ENCODE measurements at regions not wholly inside any gene's neighbourhood (a gene's known extent, or its start where the extent isn't known, plus 50 kb on each side); places are given as distances from the start of the nearest gene placed in this dataset.

DNA sequence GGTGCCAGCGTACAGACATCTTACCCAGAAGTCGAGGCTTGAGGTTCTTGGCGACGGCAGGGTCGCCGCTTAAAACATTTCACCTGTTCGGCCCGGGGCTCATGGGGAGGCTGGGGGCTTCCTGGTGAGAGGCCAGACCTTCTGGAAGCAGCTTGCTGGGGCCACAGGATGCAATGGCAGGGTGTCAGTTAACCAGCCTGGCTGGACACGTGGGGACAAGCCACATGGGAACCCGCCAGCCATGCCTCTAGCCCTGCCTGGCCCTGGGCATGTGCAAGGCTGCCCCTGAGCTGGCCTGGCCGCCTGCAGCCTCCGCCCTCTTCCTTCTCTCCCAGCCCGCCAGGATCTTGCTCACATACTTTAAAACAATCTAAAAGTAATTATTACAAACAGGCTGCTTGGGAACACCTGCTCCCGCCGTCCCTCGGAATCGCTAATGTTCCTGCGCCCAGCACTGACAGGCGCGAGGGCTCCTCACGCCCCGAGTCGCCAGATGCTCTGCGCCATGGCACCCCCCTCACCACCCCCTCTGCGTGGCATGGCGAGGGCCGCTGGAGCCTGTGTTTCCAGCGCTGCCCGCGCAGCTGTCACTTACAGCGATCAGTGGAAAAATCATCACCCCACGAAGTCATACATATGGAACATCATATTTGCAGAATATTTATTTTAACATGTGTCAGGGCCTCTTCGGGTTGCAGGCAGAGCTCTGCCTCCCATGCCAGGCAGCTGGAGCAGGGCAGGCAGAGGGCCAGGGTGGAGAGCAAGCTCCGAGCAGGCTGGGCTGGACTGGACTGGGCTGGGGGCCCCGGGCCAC is 188.7 kb upstream of the GSE1 start:
- Histone ChIP-seq H3K27ac (ENCODE audit: low read length) (peak overlapping the region; percentile 95), H4K20me1 (ENCODE audit: insufficient read depth) (no peaks in the 10 kb centered on the region), H3K9me3 (ENCODE audit: low read length) (no peaks in the 10 kb centered on the region), H3K9me2 (ENCODE audit: insufficient read depth, low read length) (no peaks in the 10 kb centered on the region), H3K4me2 (ENCODE audit: low read length) (no peak overlapping the region), H3K27me3 (ENCODE audit: insufficient read depth, low read depth, low read length) (no peaks in the 10 kb centered on the region), H3K4me3 (ENCODE audit: low read length) (no peak overlapping the region), H3K9ac (ENCODE audit: low read length) (peak overlapping the region; percentile 71), H3K36me3 (ENCODE audit: insufficient read depth, low read length) (no peaks in the 10 kb centered on the region), H2AFZ (ENCODE audit: low read depth, low read length) (no peak overlapping the region), H3K79me2 (replicated peaks; ENCODE audit: insufficient read depth, low read length) (no peaks in the 10 kb centered on the region), H3F3A (ENCODE audit: insufficient read depth, low read length, poor library complexity, severe bottlenecking) (no peaks in the 10 kb centered on the region)
- peak; percentile 47 for TF ChIP-seq POLR2AphosphoS5 (IDR thresholded peaks at IDR 0.05)
- peak; percentile 29 for TF ChIP-seq TAF1 (IDR thresholded peaks at IDR 0.05; ENCODE audit: low read depth)
- TF ChIP-seq, protein P1, sequence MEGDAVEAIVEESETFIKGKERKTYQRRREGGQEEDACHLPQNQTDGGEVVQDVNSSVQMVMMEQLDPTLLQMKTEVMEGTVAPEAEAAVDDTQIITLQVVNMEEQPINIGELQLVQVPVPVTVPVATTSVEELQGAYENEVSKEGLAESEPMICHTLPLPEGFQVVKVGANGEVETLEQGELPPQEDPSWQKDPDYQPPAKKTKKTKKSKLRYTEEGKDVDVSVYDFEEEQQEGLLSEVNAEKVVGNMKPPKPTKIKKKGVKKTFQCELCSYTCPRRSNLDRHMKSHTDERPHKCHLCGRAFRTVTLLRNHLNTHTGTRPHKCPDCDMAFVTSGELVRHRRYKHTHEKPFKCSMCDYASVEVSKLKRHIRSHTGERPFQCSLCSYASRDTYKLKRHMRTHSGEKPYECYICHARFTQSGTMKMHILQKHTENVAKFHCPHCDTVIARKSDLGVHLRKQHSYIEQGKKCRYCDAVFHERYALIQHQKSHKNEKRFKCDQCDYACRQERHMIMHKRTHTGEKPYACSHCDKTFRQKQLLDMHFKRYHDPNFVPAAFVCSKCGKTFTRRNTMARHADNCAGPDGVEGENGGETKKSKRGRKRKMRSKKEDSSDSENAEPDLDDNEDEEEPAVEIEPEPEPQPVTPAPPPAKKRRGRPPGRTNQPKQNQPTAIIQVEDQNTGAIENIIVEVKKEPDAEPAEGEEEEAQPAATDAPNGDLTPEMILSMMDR (IDR thresholded peaks at IDR 0.05; ENCODE audit: poor library complexity, severe bottlenecking) = no peak
- TF ChIP-seq RAD21 (conservative IDR thresholded peaks at IDR 0.05) = no peak
- TF ChIP-seq, protein P2, sequence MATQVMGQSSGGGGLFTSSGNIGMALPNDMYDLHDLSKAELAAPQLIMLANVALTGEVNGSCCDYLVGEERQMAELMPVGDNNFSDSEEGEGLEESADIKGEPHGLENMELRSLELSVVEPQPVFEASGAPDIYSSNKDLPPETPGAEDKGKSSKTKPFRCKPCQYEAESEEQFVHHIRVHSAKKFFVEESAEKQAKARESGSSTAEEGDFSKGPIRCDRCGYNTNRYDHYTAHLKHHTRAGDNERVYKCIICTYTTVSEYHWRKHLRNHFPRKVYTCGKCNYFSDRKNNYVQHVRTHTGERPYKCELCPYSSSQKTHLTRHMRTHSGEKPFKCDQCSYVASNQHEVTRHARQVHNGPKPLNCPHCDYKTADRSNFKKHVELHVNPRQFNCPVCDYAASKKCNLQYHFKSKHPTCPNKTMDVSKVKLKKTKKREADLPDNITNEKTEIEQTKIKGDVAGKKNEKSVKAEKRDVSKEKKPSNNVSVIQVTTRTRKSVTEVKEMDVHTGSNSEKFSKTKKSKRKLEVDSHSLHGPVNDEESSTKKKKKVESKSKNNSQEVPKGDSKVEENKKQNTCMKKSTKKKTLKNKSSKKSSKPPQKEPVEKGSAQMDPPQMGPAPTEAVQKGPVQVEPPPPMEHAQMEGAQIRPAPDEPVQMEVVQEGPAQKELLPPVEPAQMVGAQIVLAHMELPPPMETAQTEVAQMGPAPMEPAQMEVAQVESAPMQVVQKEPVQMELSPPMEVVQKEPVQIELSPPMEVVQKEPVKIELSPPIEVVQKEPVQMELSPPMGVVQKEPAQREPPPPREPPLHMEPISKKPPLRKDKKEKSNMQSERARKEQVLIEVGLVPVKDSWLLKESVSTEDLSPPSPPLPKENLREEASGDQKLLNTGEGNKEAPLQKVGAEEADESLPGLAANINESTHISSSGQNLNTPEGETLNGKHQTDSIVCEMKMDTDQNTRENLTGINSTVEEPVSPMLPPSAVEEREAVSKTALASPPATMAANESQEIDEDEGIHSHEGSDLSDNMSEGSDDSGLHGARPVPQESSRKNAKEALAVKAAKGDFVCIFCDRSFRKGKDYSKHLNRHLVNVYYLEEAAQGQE (IDR thresholded peaks at IDR 0.05; ENCODE audit: borderline replicate concordance) = peak; percentile 35
- TF ChIP-seq EP300 (conservative IDR thresholded peaks at IDR 0.05; ENCODE audit: poor library complexity, severe bottlenecking) = peak; percentile 56
- TF ChIP-seq EZH2 (IDR thresholded peaks at IDR 0.05; ENCODE audit: borderline replicate concordance, insufficient read depth, low read length, poor library complexity, severe bottlenecking) = no peak
- no peak for TF ChIP-seq SMC3 (conservative IDR thresholded peaks at IDR 0.05; ENCODE audit: poor library complexity)
- TF ChIP-seq MXI1 (conservative IDR thresholded peaks at IDR 0.05; ENCODE audit: poor library complexity, severe bottlenecking) = no peak

DNA sequence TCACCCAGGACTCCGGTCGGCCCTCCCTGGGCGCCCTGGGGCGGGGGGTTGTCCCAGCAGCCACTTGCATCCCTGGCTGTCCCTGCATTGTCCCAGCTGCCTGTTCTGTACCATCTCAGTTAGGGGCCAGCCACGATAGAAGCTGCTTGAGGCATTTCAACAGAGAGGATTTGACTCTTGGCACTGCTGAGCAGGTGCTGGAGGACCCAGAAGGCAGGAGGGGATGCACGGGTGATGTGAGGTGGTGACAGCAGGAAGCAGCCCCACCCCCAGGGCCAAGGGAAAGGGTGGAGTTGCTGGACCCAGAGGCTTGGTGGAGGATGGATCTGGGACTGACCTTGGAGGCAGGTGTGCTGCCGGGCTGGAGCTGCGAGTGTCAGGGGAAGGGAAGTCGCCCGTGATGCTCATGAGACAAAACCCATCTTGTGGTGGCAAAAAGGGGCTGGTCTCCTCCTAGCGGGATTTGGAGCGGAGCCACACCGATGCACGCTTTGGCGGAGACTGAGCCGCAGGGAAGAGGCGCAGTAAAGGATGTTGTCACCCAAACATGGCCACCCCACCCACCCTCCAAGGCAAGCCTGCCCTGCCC is 188.0 kb upstream of the GSE1 start:
- no peak overlapping the region for H2AFZ ChIP-seq (ENCODE audit: low read depth, low read length)
- H3K27ac ChIP-seq (ENCODE audit: low read length) = peak overlapping the region; percentile 95
- H3K9me2 ChIP-seq (ENCODE audit: insufficient read depth, low read length) = no peaks in the 10 kb centered on the region
- no peaks in the 10 kb centered on the region for H3K9me3 ChIP-seq (ENCODE audit: low read length)
- H4K20me1 ChIP-seq (ENCODE audit: insufficient read depth) = no peaks in the 10 kb centered on the region
- H3F3A ChIP-seq (ENCODE audit: insufficient read depth, low read length, poor library complexity, severe bottlenecking) = no peaks in the 10 kb centered on the region
- no peaks in the 10 kb centered on the region for H3K27me3 ChIP-seq (ENCODE audit: insufficient read depth, low read depth, low read length)
- TF ChIP-seq EZH2 (IDR thresholded peaks at IDR 0.05; ENCODE audit: borderline replicate concordance, insufficient read depth, low read length, poor library complexity, severe bottlenecking) (no peak), POLR2AphosphoS5 (IDR thresholded peaks at IDR 0.05) (no peak), RAD21 (conservative IDR thresholded peaks at IDR 0.05) (no peak)
- TF ChIP-seq, protein P1 (IDR thresholded peaks at IDR 0.05; ENCODE audit: poor library complexity, severe bottlenecking) = no peak
- H3K4me2 ChIP-seq (ENCODE audit: low read length) = no peak overlapping the region
- peak overlapping the region; percentile 50 for H3K9ac ChIP-seq (ENCODE audit: low read length)
- no peaks in the 10 kb centered on the region for H3K79me2 ChIP-seq (replicated peaks; ENCODE audit: insufficient read depth, low read length)
- no peak overlapping the region for H3K4me3 ChIP-seq (ENCODE audit: low read length)
- no peaks in the 10 kb centered on the region for H3K36me3 ChIP-seq (ENCODE audit: insufficient read depth, low read length)
